ENCODE measurements at regions not wholly inside any gene's neighbourhood (a gene's known extent, or its start where the extent isn't known, plus 50 kb on each side); places are given as distances from the start of the nearest gene placed in this dataset.

GRCh38 chr5:159417170-159417569 is 86.9 kb upstream of the IL12B start:
- TF ChIP-seq CTCF (IDR thresholded peaks at IDR 0.05; ENCODE audit: insufficient read depth, low read depth, low read length) (no peak), EZH2 (IDR thresholded peaks at IDR 0.05; ENCODE audit: insufficient read depth, low read length) (no peak)
